K562 (cell line): ENCODE measurements at regions not wholly inside any gene's neighbourhood (a gene's known extent, or its start where the extent isn't known, plus 50 kb on each side); places are given as distances from the start of the nearest gene placed in this dataset.

Source experiments
- NR2C2 ChIP-seq, 2 experiments: fragments of 200-800 bp in 1 of 2; sonication (Bioruptor generic) in 1 of 2; sonication (generic) in 1 of 2; formaldehyde crosslinking in 1 of 2; IDR thresholded peaks; 2 replicates each; pipeline versions ENCODE4 v1.6.1 to v1.8.0; 2016 to 2022; ENCODE audit warnings: mild to moderate bottlenecking in 1 of 2, missing compliant biosample characterization in 1 of 2, missing genetic modification characterization in 1 of 2, missing genetic modification reagents in 1 of 2
- NR3C1 ChIP-seq: sonication (generic); formaldehyde crosslinking; IDR thresholded peaks from 2 replicates; pipeline ENCODE4 v1.8.1; 2022; ENCODE audit warnings: missing genetic modification reagents
- RFX5 ChIP-seq: IDR thresholded peaks from 2 replicates; pipeline ENCODE4 v1.6.1; 2011; ENCODE audit warnings: low read depth, mild to moderate bottlenecking, improper control_type of control experiment, low read length

DNA sequence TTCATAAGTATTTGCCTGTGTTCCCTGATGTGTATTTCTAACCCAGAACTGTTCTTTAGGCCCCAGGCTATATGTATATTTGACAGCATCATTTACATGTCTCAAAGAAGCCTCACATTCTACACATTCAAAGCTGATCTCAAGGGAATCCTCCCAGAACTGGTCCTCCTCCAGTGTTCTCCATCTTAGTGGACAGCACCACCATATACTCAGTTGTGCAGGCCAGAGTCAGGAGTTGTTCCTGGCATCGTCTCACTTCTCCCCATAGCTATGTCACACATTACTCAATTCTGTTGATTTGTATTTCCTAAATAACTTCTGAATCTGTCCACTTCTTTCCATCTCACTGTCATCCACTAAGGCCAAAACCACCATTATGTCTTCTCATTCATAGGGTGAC, 82.8 kb upstream of the TRPC3 start:
- no peak for TF ChIP-seq NR2C2 (CRISPR knock-in tag; IDR thresholded peaks at IDR 0.05)
- no peak for TF ChIP-seq NR2C2 (tag; IDR thresholded peaks at IDR 0.05)
- TF ChIP-seq RFX5: no peak
- TF ChIP-seq NR3C1 (CRISPR knock-in tag): no peak
